H1 (cell line): ENCODE measurements at regions not wholly inside any gene's neighbourhood (a gene's known extent, or its start where the extent isn't known, plus 50 kb on each side); places are given as distances from the start of the nearest gene placed in this dataset.

Source experiments
- CTCF ChIA-PET: fragments of 300-600 bp; sonication (Branson Sonifier 250); formaldehyde crosslinking; loops from one replicate; lab custom pipeline; 2021; ENCODE audit not compliant: partially characterized antibody; lab: Charles Lee
- POLR2A ChIA-PET: fragments of 300-600 bp; sonication (Branson Sonifier 250); formaldehyde crosslinking; loops from one replicate; lab custom pipeline; 2021; ENCODE audit warnings: inconsistent platforms; ENCODE audit not compliant: partially characterized antibody; lab: Charles Lee
- DNase-seq, 2 experiments: peaks; one replicate each; pipeline versions ENCODE4 v3.0.0 to v3.0.0-alpha.2; 2010 to 2022; ENCODE audit warnings: low spot score in 2 of 2, low read depth in 1 of 2, mixed read lengths in 1 of 2
- FAIRE-seq: peaks from 2 replicates; lab custom pipeline; 2011; peaks lifted over from hg19 to GRCh38; lab: Jason Lieb, UNC
- H2AFZ ChIP-seq: 2 replicates; pipeline ENCODE4 v1.8.1; 2012; ENCODE audit warnings: low read length, inconsistent platforms
- H2AK5ac ChIP-seq: 2 replicates; pipeline ENCODE4 v1.6.1; 2013; ENCODE audit warnings: low read depth, low read length
- H2BK120ac ChIP-seq: replicated peaks from 2 replicates; pipeline ENCODE3; 2013; ENCODE audit warnings: low read depth, low read length, inconsistent platforms
- H2BK12ac ChIP-seq: 2 replicates; pipeline ENCODE4 v1.6.1; 2013; ENCODE audit warnings: low read depth, low read length
- H2BK15ac ChIP-seq: 2 replicates; pipeline ENCODE4 v1.6.1; 2013; ENCODE audit warnings: low read length
- H2BK20ac ChIP-seq: 2 replicates; pipeline ENCODE4 v1.6.1; 2013; ENCODE audit warnings: low read length
- H2BK5ac ChIP-seq: 2 replicates; pipeline ENCODE4 v1.6.1; 2013; ENCODE audit warnings: low read depth, low read length
- H3K14ac ChIP-seq: 2 replicates; pipeline ENCODE4 v1.6.1; 2013; ENCODE audit warnings: inconsistent platforms; ENCODE audit not compliant: insufficient read length
- H3K18ac ChIP-seq: 2 replicates; pipeline ENCODE4 v1.6.1; 2013; ENCODE audit warnings: low read length; ENCODE audit errors: extremely low read depth
- H3K23ac ChIP-seq: 2 replicates; pipeline ENCODE4 v1.6.1; 2013; ENCODE audit warnings: inconsistent platforms; ENCODE audit not compliant: insufficient read length
- H3K23me2 ChIP-seq: 2 replicates; pipeline ENCODE4 v1.6.1; 2013; ENCODE audit warnings: low read depth, low read length
- H3K27ac ChIP-seq: 2 replicates; pipeline ENCODE4 v1.6.1; 2011; ENCODE audit warnings: low read depth, low read length, inconsistent platforms
- H3K27me3 ChIP-seq, 4 experiments: replicated peaks in 1 of 4; 1 replicate in 1 of 4; 2 replicates in 3 of 4; pipeline versions ENCODE4 v1.6.1 to v1.8.1; 2011 to 2013; ENCODE audit warnings: low read length in 3 of 4, mild to moderate bottlenecking in 3 of 4, inconsistent platforms in 2 of 4, mixed read lengths in 2 of 4, moderate library complexity in 1 of 4; ENCODE audit not compliant: control insufficient read depth in 3 of 4, insufficient read depth in 3 of 4; ENCODE audit errors: extremely low read depth in 1 of 4
- H3K36me3 ChIP-seq, 4 experiments: 2 replicates each; pipeline versions ENCODE4 v1.6.1 to v1.8.1; 2011 to 2013; ENCODE audit warnings: mild to moderate bottlenecking in 4 of 4, low read length in 3 of 4, moderate library complexity in 2 of 4, control low read depth in 1 of 4, inconsistent platforms in 1 of 4; ENCODE audit not compliant: insufficient read depth in 4 of 4, control insufficient read depth in 2 of 4
- H3K4ac ChIP-seq: replicated peaks from 2 replicates; pipeline ENCODE3; 2013; ENCODE audit warnings: low read length, low read depth, mixed read lengths, inconsistent platforms; ENCODE audit not compliant: insufficient read length
- H3K4me1 ChIP-seq, 4 experiments: replicated peaks in 1 of 4; 1 replicate in 1 of 4; 2 replicates in 3 of 4; pipeline versions ENCODE4 v1.6.1 to v1.8.1; 2011 to 2013; ENCODE audit warnings: low read length in 3 of 4, inconsistent platforms in 2 of 4, mixed read lengths in 1 of 4; ENCODE audit not compliant: insufficient read depth in 4 of 4, control insufficient read depth in 3 of 4
- H3K4me2 ChIP-seq, 2 experiments: 2 replicates each; pipeline versions ENCODE4 v1.6.1 to v1.8.1; 2011 to 2013; ENCODE audit warnings: low read depth in 2 of 2, low read length in 2 of 2, control low read depth in 1 of 2, inconsistent platforms in 1 of 2, mild to moderate bottlenecking in 1 of 2; ENCODE audit not compliant: insufficient read depth in 1 of 2
- H3K4me3 ChIP-seq, 4 experiments: fragments of 200-600, 300-600 bp in 1 of 4; sonication (generic), shearing (Covaris generic), sonication (Bioruptor Twin) in 1 of 4; 2 replicates each; pipeline versions ENCODE4 v1.5.1 to v1.8.1; 2011 to 2016; ENCODE audit warnings: low read length in 4 of 4, low read depth in 3 of 4, control low read depth in 2 of 4, inconsistent platforms in 2 of 4, mild to moderate bottlenecking in 2 of 4, mixed read lengths in 1 of 4, moderate library complexity in 1 of 4; ENCODE audit not compliant: insufficient read depth in 2 of 4; ENCODE audit errors: extremely low read depth in 1 of 4
- H3K56ac ChIP-seq: replicated peaks from 2 replicates; pipeline ENCODE3; 2013; ENCODE audit warnings: low read depth, mild to moderate bottlenecking, mixed read lengths, low read length, inconsistent platforms; ENCODE audit not compliant: insufficient read length
- H3K79me1 ChIP-seq: 2 replicates; pipeline ENCODE4 v1.6.1; 2013; ENCODE audit warnings: low read depth, low read length, control low read depth
- H3K79me2 ChIP-seq, 2 experiments: 2 replicates each; pipeline versions ENCODE4 v1.6.1 to v1.8.1; 2012 to 2013; ENCODE audit warnings: low read length in 2 of 2, mild to moderate bottlenecking in 2 of 2, inconsistent platforms in 1 of 2; ENCODE audit not compliant: insufficient read depth in 2 of 2, control insufficient read depth in 1 of 2
- H3K9ac ChIP-seq, 4 experiments: replicated peaks in 1 of 4; 1 replicate in 1 of 4; 2 replicates in 3 of 4; pipeline versions ENCODE4 v1.6.1 to v1.8.1; 2011 to 2013; ENCODE audit warnings: low read depth in 3 of 4, low read length in 3 of 4, control low read depth in 2 of 4, mild to moderate bottlenecking in 2 of 4, moderate library complexity in 2 of 4, inconsistent platforms in 1 of 4; ENCODE audit errors: extremely low read depth in 1 of 4
- H3K9me3 ChIP-seq, 2 experiments: 2 replicates each; pipeline versions ENCODE4 v1.6.1 to v1.8.1; 2012 to 2013; ENCODE audit warnings: mild to moderate bottlenecking in 2 of 2, moderate library complexity in 2 of 2, control low read depth in 1 of 2, inconsistent platforms in 1 of 2, low read depth in 1 of 2, low read length in 1 of 2, mixed read lengths in 1 of 2; ENCODE audit not compliant: insufficient read depth in 2 of 2
- H4K20me1 ChIP-seq, 2 experiments: replicated peaks in 1 of 2; 2 replicates each; pipeline versions ENCODE3 to v1.8.1; 2011 to 2013; ENCODE audit warnings: inconsistent platforms in 2 of 2, low read length in 2 of 2, mild to moderate bottlenecking in 1 of 2; ENCODE audit not compliant: insufficient read depth in 2 of 2, control insufficient read depth in 1 of 2
- H4K5ac ChIP-seq: 2 replicates; pipeline ENCODE4 v1.6.1; 2013; ENCODE audit warnings: low read length, low read depth, mixed read lengths, inconsistent platforms; ENCODE audit not compliant: insufficient read length
- H4K8ac ChIP-seq: 2 replicates; pipeline ENCODE4 v1.8.0; 2013; ENCODE audit warnings: mild to moderate bottlenecking, moderate library complexity, low read length, inconsistent platforms; ENCODE audit not compliant: insufficient read depth; ENCODE audit errors: extremely low read depth
- H4K91ac ChIP-seq: replicated peaks from 2 replicates; pipeline ENCODE3; 2013; ENCODE audit warnings: low read length, mixed read lengths, inconsistent platforms; ENCODE audit not compliant: insufficient read length
- CBX8 ChIP-seq: fragments of 300-800, 300-1000 bp; sonication (generic); IDR thresholded peaks from 2 replicates; pipeline ENCODE4 v1.7.1; 2016; ENCODE audit warnings: low read depth, low read length, borderline replicate concordance
- CREB1 ChIP-seq: IDR thresholded peaks from 2 replicates; pipeline ENCODE4 v1.6.1; 2012; ENCODE audit warnings: inconsistent platforms
- CTBP2 ChIP-seq: IDR thresholded peaks from 2 replicates; pipeline ENCODE4 v1.7.0; 2011; ENCODE audit warnings: borderline replicate concordance, mild to moderate bottlenecking, moderate library complexity, mixed read lengths, low read length; ENCODE audit not compliant: insufficient read depth, insufficient read length
- EZH2 ChIP-seq: fragments of 200-600 bp; sonication (generic); IDR thresholded peaks from 2 replicates; pipeline ENCODE4 v1.7.1; 2012; ENCODE audit warnings: low read depth, mild to moderate bottlenecking, moderate library complexity, low read length, inconsistent platforms; ENCODE audit not compliant: severe bottlenecking
- JUN ChIP-seq: IDR thresholded peaks from 2 replicates; pipeline ENCODE4 v1.6.1; 2011; ENCODE audit warnings: low read depth, mild to moderate bottlenecking, improper control_type of control experiment, low read length
- MAFK ChIP-seq: IDR thresholded peaks from 2 replicates; pipeline ENCODE4 v1.6.1; 2012; ENCODE audit warnings: low read depth, mild to moderate bottlenecking, improper control_type of control experiment, low read length
- PHF8 ChIP-seq: fragments of 200-600 bp; sonication (generic); conservative IDR thresholded peaks from 2 replicates; pipeline ENCODE4 v1.7.1; 2012; ENCODE audit warnings: low read depth, mild to moderate bottlenecking, inconsistent platforms, low read length, moderate library complexity
- POLR2A ChIP-seq, 2 experiments: IDR thresholded peaks; 1 replicate in 1 of 2; 2 replicates in 1 of 2; pipeline ENCODE4 v1.6.1; 2011; ENCODE audit warnings: low read depth in 2 of 2, low read length in 2 of 2, mild to moderate bottlenecking in 2 of 2; ENCODE audit errors: control extremely low read depth in 1 of 2
- POLR2AphosphoS5 ChIP-seq: IDR thresholded peaks from 2 replicates; pipeline ENCODE4 v1.6.1; 2011; ENCODE audit warnings: low read depth, low read length
- RNF2 ChIP-seq: fragments of 200-900, 300-1000 bp; sonication (generic); IDR thresholded peaks from 2 replicates; pipeline ENCODE4 v1.7.1; 2016; ENCODE audit warnings: borderline replicate concordance, low read depth, mild to moderate bottlenecking, antibody characterized with exemption, low read length; ENCODE audit not compliant: poor library complexity, severe bottlenecking; ENCODE audit errors: missing control alignments
- SP2 ChIP-seq: IDR thresholded peaks from 2 replicates; pipeline ENCODE4 v1.6.1; 2012; ENCODE audit warnings: mild to moderate bottlenecking, low read length, inconsistent platforms
- TEAD4 ChIP-seq: IDR thresholded peaks from 2 replicates; pipeline ENCODE4 v1.6.1; 2012; ENCODE audit warnings: low read depth, low read length, inconsistent platforms, mixed read lengths
- WGBS, 2 experiments: shearing (Covaris generic) in 1 of 2; methylation state at CpG; one replicate each; pipeline versions ENCODE4 v1.1.6 to v1.1.7; 2013 to 2015; ENCODE audit warnings: low lambda C conversion rate in 2 of 2, mixed read lengths in 2 of 2, inconsistent platforms in 1 of 2, low coverage in 1 of 2, missing lambda C conversion rate in 1 of 2; ENCODE audit not compliant: insufficient replicate concordance in 2 of 2, insufficient coverage in 1 of 2, insufficient read length in 1 of 2; ENCODE audit errors: extremely low coverage in 1 of 2, missing lambda C conversion rate in 1 of 2; 5-methylcytosine and 5-hydroxymethylcytosine counted together
- TF ChIP-seq, protein P1 (sequence below): IDR thresholded peaks from 2 replicates; pipeline ENCODE4 v1.6.1; 2011; ENCODE audit warnings: low read depth, mild to moderate bottlenecking, low read length; ENCODE audit not compliant: insufficient read depth

DNA sequence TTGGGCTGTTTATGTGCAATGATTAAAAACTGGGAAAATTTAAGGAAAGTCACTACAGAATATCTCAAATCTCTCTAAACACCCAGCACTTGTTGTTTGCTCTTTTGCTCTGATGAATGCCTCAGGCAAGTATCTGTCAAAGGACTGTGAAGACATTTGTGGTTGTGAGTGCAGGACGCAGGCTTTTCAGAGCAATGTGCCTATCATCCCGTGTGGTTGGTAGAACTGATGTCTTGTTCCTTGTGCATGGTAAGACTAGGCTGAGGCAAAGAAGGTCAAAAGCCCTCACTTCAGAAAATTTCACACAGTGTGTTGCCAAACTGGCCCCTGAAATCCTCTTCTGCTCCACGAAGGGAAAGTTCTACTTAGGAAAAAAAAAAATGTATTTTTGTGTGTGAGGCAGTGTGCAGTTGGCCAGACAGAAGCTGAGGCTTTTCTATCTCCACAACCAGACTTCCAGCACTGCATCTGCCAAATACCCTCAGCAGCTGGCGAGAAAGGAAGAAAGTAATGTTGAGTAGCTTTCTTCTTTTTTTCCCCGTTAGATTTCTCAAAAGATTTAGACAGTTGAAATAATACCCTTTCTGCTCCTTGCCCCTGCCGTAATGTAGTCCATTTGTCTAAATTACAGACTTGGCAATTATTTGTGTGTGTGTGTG lies 1103.1 kb downstream of the VRK1 start:
- H2AFZ ChIP-seq: no peak overlapping the region
- no peak overlapping the region for H2BK5ac ChIP-seq
- H3K56ac ChIP-seq: no peak overlapping the region
- H3K4ac ChIP-seq: no peak overlapping the region
- H2BK120ac ChIP-seq: no peak overlapping the region
- H3K18ac ChIP-seq: no peak overlapping the region
- no peaks in the 10 kb centered on the region for H3K79me1 ChIP-seq
- H3K36me3 ChIP-seq: no peaks in the 10 kb centered on the region
- no peak for DNase-seq
- no peak overlapping the region for H3K14ac ChIP-seq
- no peak overlapping the region for H4K8ac ChIP-seq
- no peak overlapping the region for H4K5ac ChIP-seq
- ChIA-PET CTCF (interaction anchor here (1.8 kb wide), 1 partner anchor 18 kb away, joined by 4 read pairs; no protein-coding TSS in a partner anchor), POLR2A (no interaction called here)
- H3K4me1 ChIP-seq: 0 out of 7 replicates have a peak, but pooled peaks cover 0 to 2% (median 0%) of the 10 kb centered on the region in 4 experiments
- H2BK15ac ChIP-seq: no peak overlapping the region
- WGBS, 2 experiments: 81% methylated on average over 6 of the region's 6 CpGs; no CpG with 5 or more reads in 1 of the 2 experiments
- no peak overlapping the region for H3K9ac ChIP-seq
- no peaks in the 10 kb centered on the region for H3K9me3 ChIP-seq
- H3K27ac ChIP-seq: no peak overlapping the region
- peaks cover 8% of the 10 kb centered on the region; the same call in 1 of the 2 replicates for H3K23me2 ChIP-seq
- H3K4me3 ChIP-seq: no peak overlapping the region
- H3K23ac ChIP-seq: no peak overlapping the region
- no peak overlapping the region for H4K91ac ChIP-seq
- H3K27me3 ChIP-seq: no peaks in the 10 kb centered on the region
- H3K79me2 ChIP-seq: no peaks in the 10 kb centered on the region; a peak in 1 of 4 replicates
- no peak overlapping the region for H2AK5ac ChIP-seq
- peaks cover 0 to 5% of the 10 kb centered on the region in 2 experiments for H4K20me1 ChIP-seq
- H2BK20ac ChIP-seq: no peak overlapping the region
- no peak overlapping the region for H2BK12ac ChIP-seq
- H3K4me2 ChIP-seq: no peak overlapping the region
- no peak for FAIRE-seq
- TF ChIP-seq CREB1 (no peak), POLR2A (IDR thresholded peaks at IDR 0.05; ENCODE audit: control extremely low read depth in 1 of 2, low read depth in 2 of 2, low read length in 2 of 2) (no peak), EZH2 (no peak), POLR2AphosphoS5 (no peak), PHF8 (no peak), RNF2 (no peak), TEAD4 (no peak), MAFK (no peak), CBX8 (no peak), SP2 (no peak), CTBP2 (no peak), JUN (no peak)
- TF ChIP-seq, protein P1, sequence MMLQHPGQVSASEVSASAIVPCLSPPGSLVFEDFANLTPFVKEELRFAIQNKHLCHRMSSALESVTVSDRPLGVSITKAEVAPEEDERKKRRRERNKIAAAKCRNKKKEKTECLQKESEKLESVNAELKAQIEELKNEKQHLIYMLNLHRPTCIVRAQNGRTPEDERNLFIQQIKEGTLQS: no peak
